Endothelial cell of umbilical vein (primary cell): ENCODE measurements at regions not wholly inside any gene's neighbourhood (a gene's known extent, or its start where the extent isn't known, plus 50 kb on each side); places are given as distances from the start of the nearest gene placed in this dataset.

Experiments
- BruUV-seq: library from RNA; stranded (reverse); fragments of 400-500 nt; replicated peaks from 2 replicates; lab custom pipeline; 2021; lab: Mats Ljungman, UMichigan
- CTCF ChIA-PET: fragments of 300-600, 350-600 bp; sonication (Branson Sonifier 250); formaldehyde crosslinking; loops from one replicate; lab custom pipeline; 2021; ENCODE audit warnings: antibody characterized with exemption, inconsistent platforms; lab: Charles Lee
- POLR2A ChIA-PET: fragments of 300-600, 350-600 bp; sonication (Branson Sonifier 250); formaldehyde crosslinking; loops from one replicate; lab custom pipeline; 2021; ENCODE audit warnings: antibody characterized with exemption, inconsistent platforms; lab: Charles Lee
- DNase-seq: peaks from one replicate; pipeline ENCODE4 v3.0.0-alpha.2; 2011; ENCODE audit warnings: low read depth, low spot score
- FAIRE-seq: peaks from 2 replicates; lab custom pipeline; 2011; peaks lifted over from hg19 to GRCh38; lab: Jason Lieb, UNC
- H2AFZ ChIP-seq: 2 replicates; pipeline ENCODE4 v1.6.0; 2012; ENCODE audit warnings: low read depth, low read length, control low read depth, inconsistent platforms
- H3K27ac ChIP-seq: 2 replicates; pipeline ENCODE4 v1.5.1; 2011; ENCODE audit warnings: low read depth, mild to moderate bottlenecking, control low read depth, low read length, moderate library complexity; ENCODE audit not compliant: insufficient read depth
- H3K27me3 ChIP-seq, 2 experiments: 2 replicates each; pipeline versions ENCODE4 v1.6.0 to v1.6.1; 2011; ENCODE audit warnings: low read length in 2 of 2, mixed read lengths in 1 of 2; ENCODE audit not compliant: control insufficient read depth in 2 of 2, insufficient read depth in 2 of 2
- H3K36me3 ChIP-seq, 2 experiments: 2 replicates in 1 of 2; 3 replicates in 1 of 2; pipeline ENCODE4 v1.5.1; 2011; ENCODE audit warnings: low read length in 2 of 2, mild to moderate bottlenecking in 1 of 2, moderate library complexity in 1 of 2; ENCODE audit not compliant: control insufficient read depth in 2 of 2, insufficient read depth in 2 of 2; ENCODE audit errors: extremely low read depth in 1 of 2
- H3K4me1 ChIP-seq: 3 replicates; pipeline ENCODE4 v1.5.1; 2011; ENCODE audit warnings: mild to moderate bottlenecking, low read length; ENCODE audit not compliant: control insufficient read depth, insufficient read depth; ENCODE audit errors: extremely low read depth
- H3K4me2 ChIP-seq: 2 replicates; pipeline ENCODE4 v1.6.1; 2011; ENCODE audit warnings: low read length, control low read depth, mixed read lengths; ENCODE audit not compliant: insufficient read depth
- H3K4me3 ChIP-seq, 3 experiments: fragments of 200-600 bp in 1 of 3; sonication (generic), shearing (Covaris generic) in 1 of 3; replicated peaks in 1 of 3; 2 replicates each; pipeline ENCODE4 v1.5.1; 2011 to 2016; ENCODE audit warnings: control low read depth in 3 of 3, low read length in 3 of 3, mild to moderate bottlenecking in 2 of 3, inconsistent platforms in 1 of 3, low read depth in 1 of 3, moderate library complexity in 1 of 3; ENCODE audit not compliant: insufficient read depth in 1 of 3
- H3K79me2 ChIP-seq: 2 replicates; pipeline ENCODE4 v1.6.0; 2012; ENCODE audit warnings: low read length, inconsistent platforms; ENCODE audit not compliant: control insufficient read depth, insufficient read depth
- H3K9ac ChIP-seq: replicated peaks from 2 replicates; pipeline ENCODE3; 2011; ENCODE audit warnings: low read length, control low read depth; ENCODE audit not compliant: insufficient read depth; ENCODE audit errors: extremely low read depth
- H3K9me1 ChIP-seq: replicated peaks from 3 replicates; pipeline ENCODE4 v1.6.0; 2011; ENCODE audit warnings: mild to moderate bottlenecking, low read length; ENCODE audit not compliant: control insufficient read depth, insufficient read depth; ENCODE audit errors: extremely low read depth
- H3K9me3 ChIP-seq: replicated peaks from 2 replicates; pipeline ENCODE4 v1.5.1; 2012; ENCODE audit warnings: low read length, inconsistent platforms; ENCODE audit not compliant: control insufficient read depth, insufficient read depth
- H4K20me1 ChIP-seq: replicated peaks from 2 replicates; pipeline ENCODE3; 2011; ENCODE audit warnings: mild to moderate bottlenecking, low read length; ENCODE audit not compliant: control insufficient read depth, insufficient read depth; ENCODE audit errors: extremely low read depth
- EZH2 ChIP-seq: IDR thresholded peaks from 2 replicates; pipeline ENCODE4 v1.6.1; 2012; ENCODE audit warnings: borderline replicate concordance, low read depth, mild to moderate bottlenecking, moderate library complexity, low read length, inconsistent platforms; ENCODE audit not compliant: severe bottlenecking
- FOS ChIP-seq: IDR thresholded peaks from 2 replicates; pipeline ENCODE4 v1.6.1; 2011; ENCODE audit warnings: mild to moderate bottlenecking, low read length, moderate library complexity, borderline replicate concordance; ENCODE audit not compliant: insufficient read depth
- JUN ChIP-seq: IDR thresholded peaks from 2 replicates; pipeline ENCODE4 v1.6.1; 2011; ENCODE audit warnings: borderline replicate concordance, low read depth; ENCODE audit not compliant: insufficient read length, insufficient read depth
- MYC ChIP-seq: IDR thresholded peaks from one replicate; pipeline ENCODE4 v1.6.1; 2011; ENCODE audit warnings: mild to moderate bottlenecking, low read depth, low read length
- POLR2A ChIP-seq: IDR thresholded peaks from 2 replicates; pipeline ENCODE4 v1.6.1; 2012; ENCODE audit warnings: low read depth, mild to moderate bottlenecking, control low read depth, low read length
- dilution Hi-C: fragments of 300-500 bp; cut with MboI; formaldehyde crosslinking; loops from one replicate; pipeline ENCODE4 v1.15.0; 2019; ENCODE audit warnings: low sequenced_read_pairs; ENCODE audit not compliant: extremely low pct_ligation_motif_present
- intact Hi-C: fragments of 100-400 bp; cut with micrococcal nuclease; formaldehyde crosslinking; loops from one replicate; pipeline ENCODE4 v1.10.0; 2022
- TF ChIP-seq, protein P1 (sequence below): IDR thresholded peaks from 2 replicates; pipeline ENCODE4 v1.6.1; 2011; ENCODE audit not compliant: insufficient read depth, insufficient read length
- TF ChIP-seq, protein P2 (sequence below), 2 donors: IDR thresholded peaks; 1 replicate in 1 of 2; 2 replicates in 1 of 2; pipeline ENCODE4 v1.5.1; 2011; ENCODE audit warnings: low read length in 2 of 2, mild to moderate bottlenecking in 2 of 2, moderate library complexity in 2 of 2, control low read depth in 1 of 2, inconsistent platforms in 1 of 2, low read depth in 1 of 2; ENCODE audit not compliant: insufficient read depth in 1 of 2; ENCODE audit errors: extremely low read depth in 1 of 2

DNA sequence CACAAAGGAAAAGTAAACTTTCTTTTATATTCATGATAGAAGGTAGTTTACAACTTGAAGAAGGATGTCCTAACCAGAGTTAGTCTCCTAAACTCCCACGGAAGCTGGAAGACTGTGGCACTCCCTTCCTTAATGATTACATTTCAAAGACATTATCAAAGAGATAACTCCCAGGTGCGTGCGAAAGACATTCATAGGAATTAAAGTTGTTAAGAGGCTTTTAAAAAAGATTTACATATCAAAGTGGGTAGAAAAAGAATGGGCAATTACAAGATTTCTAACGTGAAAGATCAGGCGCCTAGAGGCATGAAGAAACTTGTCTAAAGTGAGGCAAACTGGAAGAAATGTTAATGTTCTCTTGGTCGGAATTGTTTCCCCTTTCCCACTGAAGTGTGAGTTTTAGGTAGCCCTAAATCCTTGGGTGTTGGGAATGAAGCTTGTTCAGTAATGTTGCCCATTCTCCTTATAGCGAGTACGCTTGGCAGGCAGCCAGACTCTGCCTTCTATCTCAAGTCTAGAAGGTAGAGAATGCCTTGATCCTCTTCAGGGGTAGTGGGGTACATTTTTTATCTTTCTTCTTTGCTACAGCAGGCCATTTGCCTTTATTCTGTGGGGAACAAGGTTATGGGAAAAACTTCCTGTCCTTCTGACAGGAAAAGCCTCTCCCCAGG, 642.0 kb downstream of the SLC6A15 start:
- Histone ChIP-seq H3K9me1 (no peaks in the 10 kb centered on the region), H2AFZ (no peak overlapping the region), H4K20me1 (no peaks in the 10 kb centered on the region), H3K4me3 (no peak overlapping the region), H3K27ac (no peak overlapping the region), H3K79me2 (no peaks in the 10 kb centered on the region), H3K4me2 (no peak overlapping the region), H3K36me3 (no peaks in the 10 kb centered on the region), H3K9ac (no peak overlapping the region), H3K4me1 (no peaks in the 10 kb centered on the region), H3K9me3 (no peaks in the 10 kb centered on the region), H3K27me3 (no peaks in the 10 kb centered on the region)
- TF ChIP-seq, protein P1, sequence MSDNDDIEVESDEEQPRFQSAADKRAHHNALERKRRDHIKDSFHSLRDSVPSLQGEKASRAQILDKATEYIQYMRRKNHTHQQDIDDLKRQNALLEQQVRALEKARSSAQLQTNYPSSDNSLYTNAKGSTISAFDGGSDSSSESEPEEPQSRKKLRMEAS = no peak
- TF ChIP-seq, protein P2, sequence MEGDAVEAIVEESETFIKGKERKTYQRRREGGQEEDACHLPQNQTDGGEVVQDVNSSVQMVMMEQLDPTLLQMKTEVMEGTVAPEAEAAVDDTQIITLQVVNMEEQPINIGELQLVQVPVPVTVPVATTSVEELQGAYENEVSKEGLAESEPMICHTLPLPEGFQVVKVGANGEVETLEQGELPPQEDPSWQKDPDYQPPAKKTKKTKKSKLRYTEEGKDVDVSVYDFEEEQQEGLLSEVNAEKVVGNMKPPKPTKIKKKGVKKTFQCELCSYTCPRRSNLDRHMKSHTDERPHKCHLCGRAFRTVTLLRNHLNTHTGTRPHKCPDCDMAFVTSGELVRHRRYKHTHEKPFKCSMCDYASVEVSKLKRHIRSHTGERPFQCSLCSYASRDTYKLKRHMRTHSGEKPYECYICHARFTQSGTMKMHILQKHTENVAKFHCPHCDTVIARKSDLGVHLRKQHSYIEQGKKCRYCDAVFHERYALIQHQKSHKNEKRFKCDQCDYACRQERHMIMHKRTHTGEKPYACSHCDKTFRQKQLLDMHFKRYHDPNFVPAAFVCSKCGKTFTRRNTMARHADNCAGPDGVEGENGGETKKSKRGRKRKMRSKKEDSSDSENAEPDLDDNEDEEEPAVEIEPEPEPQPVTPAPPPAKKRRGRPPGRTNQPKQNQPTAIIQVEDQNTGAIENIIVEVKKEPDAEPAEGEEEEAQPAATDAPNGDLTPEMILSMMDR (IDR thresholded peaks at IDR 0.05; ENCODE audit: extremely low read depth in 1 of 2, insufficient read depth in 1 of 2, low read depth in 1 of 2, low read length in 2 of 2) = no peak
- TF ChIP-seq MYC = no peak
- no peak for TF ChIP-seq EZH2
- TF ChIP-seq JUN = no peak
- TF ChIP-seq FOS = no peak
- no peak for TF ChIP-seq POLR2A
- dilution Hi-C loops (no loop called here), intact Hi-C loops (no loop called here)
- ChIA-PET CTCF (no interaction called here), POLR2A (no interaction called here)
- FAIRE-seq (no peak), DNase-seq (no peak)
- no TSS peak for BruUV-seq
